ENCODE measurements at regions not wholly inside any gene's neighbourhood (a gene's known extent, or its start where the extent isn't known, plus 50 kb on each side); places are given as distances from the start of the nearest gene placed in this dataset.

DNA sequence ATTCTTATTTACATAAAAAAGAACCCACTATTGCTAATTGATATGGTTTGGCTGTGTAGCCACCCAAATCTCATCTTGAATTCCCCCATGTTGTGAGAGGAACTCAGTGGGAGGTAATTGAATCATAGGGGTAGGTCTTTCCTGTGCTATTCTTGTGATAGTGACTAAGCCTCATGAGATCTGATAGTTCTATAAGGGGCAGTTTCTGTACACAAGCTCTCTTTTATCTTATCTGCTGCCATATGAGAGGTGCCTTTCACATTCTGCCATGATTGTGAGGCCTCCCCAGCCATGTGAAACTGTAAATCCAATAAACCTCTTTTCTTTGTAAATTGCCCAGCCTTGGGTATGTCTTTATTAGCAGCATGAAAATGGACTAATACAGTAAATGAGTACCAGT is 58.2 kb upstream of the PRR16 start:
- no TSS peak for BruUV-seq (replicated peaks)
- Histone ChIP-seq H3K9me1 (ENCODE audit: control insufficient read depth, insufficient read depth, low read length) (no peaks in the 10 kb centered on the region), H2AFZ (ENCODE audit: low read depth, low read length) (no peak overlapping the region), H3K9me3 (replicated peaks; ENCODE audit: control insufficient read depth, insufficient read depth, low read depth, low read length) (no peaks in the 10 kb centered on the region), H3K27ac (ENCODE audit: extremely low read depth, low read depth, low read length) (no peak overlapping the region), H3K4me1 (replicated peaks in 1 of 2; ENCODE audit: control insufficient read depth in 2 of 2, insufficient read depth in 2 of 2, low read length in 2 of 2) (no peaks in the 10 kb centered on the region), H3K27me3 (ENCODE audit: control insufficient read depth in 2 of 2, insufficient read depth in 2 of 2, low read length in 2 of 2) (no peaks in the 10 kb centered on the region), H3K9ac (ENCODE audit: insufficient read depth in 1 of 2, low read depth in 2 of 2, low read length in 2 of 2) (no peak overlapping the region), H3K79me2 (ENCODE audit: control insufficient read depth, insufficient read depth, low read length) (no peaks in the 10 kb centered on the region), H4K20me1 (replicated peaks; ENCODE audit: control insufficient read depth, insufficient read depth, low read length) (no peaks in the 10 kb centered on the region), H3K4me3 (no peak overlapping the region), H3K36me3 (ENCODE audit: control insufficient read depth, insufficient read depth, low read length) (no peaks in the 10 kb centered on the region), H3K4me2 (ENCODE audit: insufficient read depth, low read length) (no peak overlapping the region)
- FAIRE-seq (no peak), ATAC-seq (no peak), DNase-seq (ENCODE audit: extremely low read depth in 1 of 4, low spot score in 3 of 4) (no peak)
- intact Hi-C loops (cut with micrococcal nuclease) (no loop called here), in situ Hi-C loops (cut with MboI) (no loop called here)
- POLR2A ChIA-PET: no interaction called here
- TF ChIP-seq FOSL1 (tag; conservative IDR thresholded peaks at IDR 0.05): peak; percentile 48; the same call in 1 of the 2 replicates
- TF ChIP-seq ZNF766 (CRISPR knock-in tag; conservative IDR thresholded peaks at IDR 0.05): peak; percentile 89
- TF ChIP-seq ZNF830 (CRISPR knock-in tag; IDR thresholded peaks at IDR 0.05): no peak
- CTCF ChIA-PET (ENCODE audit: low intra/inter-chr PET ratio): no interaction called here

DNA sequence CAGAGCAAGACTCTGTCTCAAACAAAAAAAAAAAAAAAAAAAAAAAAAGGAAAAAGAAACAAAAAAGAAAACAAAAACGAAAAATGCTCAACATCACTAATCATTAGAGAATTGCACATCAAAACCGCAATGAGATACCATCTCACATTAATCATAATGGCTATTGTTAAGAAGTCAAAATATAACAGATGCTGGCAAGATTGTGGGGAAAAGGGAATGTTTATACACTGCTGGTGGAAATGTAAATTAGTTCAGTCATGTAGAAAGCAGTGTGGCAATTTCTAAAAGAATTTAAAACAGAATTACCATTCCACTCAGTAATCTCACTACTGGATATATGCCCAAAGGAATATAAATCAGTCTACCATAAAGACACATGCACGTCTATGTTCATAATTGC is 50.4 kb upstream of the PRR16 start:
- Histone ChIP-seq H3K9ac (ENCODE audit: insufficient read depth in 1 of 2, low read depth in 2 of 2, low read length in 2 of 2) (no peak overlapping the region), H4K20me1 (replicated peaks; ENCODE audit: control insufficient read depth, insufficient read depth, low read length) (no peaks in the 10 kb centered on the region), H3K4me1 (replicated peaks in 1 of 2; ENCODE audit: control insufficient read depth in 2 of 2, insufficient read depth in 2 of 2, low read length in 2 of 2) (no peaks in the 10 kb centered on the region), H3K79me2 (ENCODE audit: control insufficient read depth, insufficient read depth, low read length) (no peaks in the 10 kb centered on the region), H3K27ac (ENCODE audit: extremely low read depth, low read depth, low read length) (no peak overlapping the region), H3K4me2 (ENCODE audit: insufficient read depth, low read length) (no peak overlapping the region), H3K36me3 (ENCODE audit: control insufficient read depth, insufficient read depth, low read length) (no peaks in the 10 kb centered on the region), H3K9me3 (replicated peaks; ENCODE audit: control insufficient read depth, insufficient read depth, low read depth, low read length) (no peaks in the 10 kb centered on the region), H2AFZ (ENCODE audit: low read depth, low read length) (no peak overlapping the region), H3K9me1 (ENCODE audit: control insufficient read depth, insufficient read depth, low read length) (no peaks in the 10 kb centered on the region), H3K4me3 (no peak overlapping the region), H3K27me3 (ENCODE audit: control insufficient read depth in 2 of 2, insufficient read depth in 2 of 2, low read length in 2 of 2) (no peaks in the 10 kb centered on the region)
- whole genome bisulfite sequencing (ENCODE audit: insufficient coverage, low coverage, missing lambda C conversion rate): 0% methylated on average over 3 of the region's 3 CpGs
- CTCF ChIA-PET (ENCODE audit: low intra/inter-chr PET ratio): no interaction called here
- DNase-seq (ENCODE audit: extremely low read depth in 1 of 4, low spot score in 3 of 4) (no peak), FAIRE-seq (no peak), ATAC-seq (no peak)
- intact Hi-C loops (cut with micrococcal nuclease) (no loop called here), in situ Hi-C loops (cut with MboI) (no loop called here)
- no TSS peak for BruUV-seq (replicated peaks)
- POLR2A ChIA-PET: no interaction called here
- TF ChIP-seq RHOXF2B (CRISPR knock-in tag; conservative IDR thresholded peaks at IDR 0.05) (no peak), RFX7 (CRISPR knock-in tag; IDR thresholded peaks at IDR 0.05) (no peak), ADNP (tag; IDR thresholded peaks at IDR 0.05) (no peak), NCOA6 (IDR thresholded peaks at IDR 0.05) (no peak), STAT5B (CRISPR knock-in tag; IDR thresholded peaks at IDR 0.05) (no peak), ZNF316 (IDR thresholded peaks at IDR 0.05) (no peak)
- TF ChIP-seq, protein P1, sequence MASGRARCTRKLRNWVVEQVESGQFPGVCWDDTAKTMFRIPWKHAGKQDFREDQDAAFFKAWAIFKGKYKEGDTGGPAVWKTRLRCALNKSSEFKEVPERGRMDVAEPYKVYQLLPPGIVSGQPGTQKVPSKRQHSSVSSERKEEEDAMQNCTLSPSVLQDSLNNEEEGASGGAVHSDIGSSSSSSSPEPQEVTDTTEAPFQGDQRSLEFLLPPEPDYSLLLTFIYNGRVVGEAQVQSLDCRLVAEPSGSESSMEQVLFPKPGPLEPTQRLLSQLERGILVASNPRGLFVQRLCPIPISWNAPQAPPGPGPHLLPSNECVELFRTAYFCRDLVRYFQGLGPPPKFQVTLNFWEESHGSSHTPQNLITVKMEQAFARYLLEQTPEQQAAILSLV (tag; IDR thresholded peaks at IDR 0.05): no peak
- TF ChIP-seq, protein P2, sequence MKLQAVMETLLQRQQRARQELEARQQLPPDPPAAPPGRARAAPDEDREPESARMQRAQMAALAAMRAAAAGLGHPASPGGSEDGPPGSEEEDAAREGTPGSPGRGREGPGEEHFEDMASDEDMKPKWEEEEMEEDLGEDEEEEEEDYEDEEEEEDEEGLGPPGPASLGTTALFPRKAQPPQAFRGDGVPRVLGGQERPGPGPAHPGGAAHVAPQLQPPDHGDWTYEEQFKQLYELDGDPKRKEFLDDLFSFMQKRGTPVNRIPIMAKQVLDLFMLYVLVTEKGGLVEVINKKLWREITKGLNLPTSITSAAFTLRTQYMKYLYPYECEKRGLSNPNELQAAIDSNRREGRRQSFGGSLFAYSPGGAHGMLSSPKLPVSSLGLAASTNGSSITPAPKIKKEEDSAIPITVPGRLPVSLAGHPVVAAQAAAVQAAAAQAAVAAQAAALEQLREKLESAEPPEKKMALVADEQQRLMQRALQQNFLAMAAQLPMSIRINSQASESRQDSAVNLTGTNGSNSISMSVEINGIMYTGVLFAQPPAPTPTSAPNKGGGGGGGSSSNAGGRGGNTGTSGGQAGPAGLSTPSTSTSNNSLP (IDR thresholded peaks at IDR 0.05; ENCODE audit: borderline replicate concordance, low read depth, low read length): no peak
- TF ChIP-seq, protein P3, sequence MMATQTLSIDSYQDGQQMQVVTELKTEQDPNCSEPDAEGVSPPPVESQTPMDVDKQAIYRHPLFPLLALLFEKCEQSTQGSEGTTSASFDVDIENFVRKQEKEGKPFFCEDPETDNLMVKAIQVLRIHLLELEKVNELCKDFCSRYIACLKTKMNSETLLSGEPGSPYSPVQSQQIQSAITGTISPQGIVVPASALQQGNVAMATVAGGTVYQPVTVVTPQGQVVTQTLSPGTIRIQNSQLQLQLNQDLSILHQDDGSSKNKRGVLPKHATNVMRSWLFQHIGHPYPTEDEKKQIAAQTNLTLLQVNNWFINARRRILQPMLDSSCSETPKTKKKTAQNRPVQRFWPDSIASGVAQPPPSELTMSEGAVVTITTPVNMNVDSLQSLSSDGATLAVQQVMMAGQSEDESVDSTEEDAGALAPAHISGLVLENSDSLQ (IDR thresholded peaks at IDR 0.05): no peak
- TF ChIP-seq, protein P4, sequence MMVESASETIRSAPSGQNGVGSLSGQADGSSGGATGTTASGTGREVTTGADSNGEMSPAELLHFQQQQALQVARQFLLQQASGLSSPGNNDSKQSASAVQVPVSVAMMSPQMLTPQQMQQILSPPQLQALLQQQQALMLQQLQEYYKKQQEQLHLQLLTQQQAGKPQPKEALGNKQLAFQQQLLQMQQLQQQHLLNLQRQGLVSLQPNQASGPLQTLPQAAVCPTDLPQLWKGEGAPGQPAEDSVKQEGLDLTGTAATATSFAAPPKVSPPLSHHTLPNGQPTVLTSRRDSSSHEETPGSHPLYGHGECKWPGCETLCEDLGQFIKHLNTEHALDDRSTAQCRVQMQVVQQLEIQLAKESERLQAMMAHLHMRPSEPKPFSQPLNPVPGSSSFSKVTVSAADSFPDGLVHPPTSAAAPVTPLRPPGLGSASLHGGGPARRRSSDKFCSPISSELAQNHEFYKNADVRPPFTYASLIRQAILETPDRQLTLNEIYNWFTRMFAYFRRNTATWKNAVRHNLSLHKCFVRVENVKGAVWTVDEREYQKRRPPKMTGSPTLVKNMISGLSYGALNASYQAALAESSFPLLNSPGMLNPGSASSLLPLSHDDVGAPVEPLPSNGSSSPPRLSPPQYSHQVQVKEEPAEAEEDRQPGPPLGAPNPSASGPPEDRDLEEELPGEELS (CRISPR knock-in tag; IDR thresholded peaks at IDR 0.05; ENCODE audit: borderline replicate concordance): no peak

Data from K562 (cell line).